Astrocyte (in vitro differentiated cells and primary cell): ENCODE measurements at regions not wholly inside any gene's neighbourhood (a gene's known extent, or its start where the extent isn't known, plus 50 kb on each side); places are given as distances from the start of the nearest gene placed in this dataset.

ENCODE experiments used
- CTCF ChIP-seq: IDR thresholded peaks from 2 replicates; pipeline ENCODE4 v1.5.1; 2011; ENCODE audit warnings: low read depth, mild to moderate bottlenecking, inconsistent platforms, low read length, moderate library complexity; ENCODE audit not compliant: insufficient read depth
- EZH2 ChIP-seq: IDR thresholded peaks from 2 replicates; pipeline ENCODE4 v1.6.1; 2012; ENCODE audit warnings: mild to moderate bottlenecking, low read length, inconsistent platforms; ENCODE audit not compliant: insufficient read depth

GRCh38 chr12:127657036-127657435, 609.9 kb upstream of the TMEM132C start:
- no peak for TF ChIP-seq CTCF
- no peak for TF ChIP-seq EZH2
